ENCODE measurements at regions not wholly inside any gene's neighbourhood (a gene's known extent, or its start where the extent isn't known, plus 50 kb on each side); places are given as distances from the start of the nearest gene placed in this dataset.

DNA sequence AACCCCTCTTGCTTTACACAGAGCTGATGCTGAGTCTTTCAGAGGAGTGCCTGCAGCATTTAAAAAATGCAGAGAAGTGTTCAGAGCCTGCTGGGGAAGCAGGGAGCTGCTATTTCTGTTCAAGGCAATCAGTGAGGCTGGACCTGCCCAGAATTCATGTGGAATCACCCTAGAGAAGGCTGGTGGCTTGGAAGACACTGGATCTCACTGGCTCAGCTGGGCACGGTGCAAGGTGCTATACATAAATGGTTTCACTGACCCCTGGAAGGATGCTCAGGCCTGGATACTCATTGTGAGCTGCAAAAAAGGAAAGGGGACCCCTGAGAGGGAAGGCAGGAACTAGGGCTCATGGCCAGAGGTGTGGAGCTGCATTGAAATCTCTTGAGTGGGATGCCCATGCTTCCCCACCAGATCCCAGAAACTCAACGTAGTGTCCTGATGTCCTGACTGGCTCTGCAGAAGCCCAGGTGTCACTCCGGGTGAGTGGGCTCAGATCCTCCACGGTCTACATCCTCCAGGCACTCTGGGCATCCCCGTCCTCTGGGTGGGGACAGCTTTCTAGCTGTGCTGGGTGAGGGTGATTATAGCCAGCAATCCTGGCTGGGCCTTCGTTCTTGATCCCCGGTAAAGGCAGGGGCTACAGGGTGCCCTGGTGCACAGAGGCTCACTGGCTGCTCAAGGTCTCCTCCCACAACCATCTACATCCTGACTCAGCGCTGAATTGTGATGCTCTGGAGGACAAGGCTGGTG, 77.2 kb upstream of the TNS3 start:
- DNase-seq = no peak
- no peak overlapping the region for H3K4me2 ChIP-seq (replicated peaks; ENCODE audit: low read depth, low read length, poor library complexity, severe bottlenecking)
- H3K9me3 ChIP-seq (ENCODE audit: control extremely low read depth in 1 of 3, control insufficient read depth in 2 of 3, insufficient read depth in 1 of 3, low read length in 2 of 3) = no peaks in the 10 kb centered on the region
- H3K9ac ChIP-seq (ENCODE audit: low read length) = no peak overlapping the region
- H2AFZ ChIP-seq (ENCODE audit: insufficient read depth, low read depth, low read length, poor library complexity, severe bottlenecking) = no peak overlapping the region
- Mint-ChIP-seq H3K4me1 (peaks cover 19% of the 10 kb centered on the region), H3K4me3 (no peak overlapping the region), H3K27ac (no peak overlapping the region), H3K9me3 (ENCODE audit: insufficient read depth) (no peaks in the 10 kb centered on the region), H3K27me3 (no peaks in the 10 kb centered on the region)
- POLR2A ChIA-PET = no interaction called here
- ATAC-seq (ENCODE audit: low read depth) = no peak
- no peak overlapping the region for H3K4me3 ChIP-seq (ENCODE audit: control extremely low read depth in 1 of 5, extremely low read depth in 1 of 5, insufficient read depth in 1 of 5, low read depth in 2 of 5, low read length in 4 of 5)
- 93% methylated on average over 7 of the region's 8 CpGs for WGBS (ENCODE audit: insufficient coverage)
- peaks cover 7 to 12% of the 10 kb centered on the region in 2 donors for H3K4me1 ChIP-seq (ENCODE audit: control insufficient read depth in 2 of 2, insufficient read depth in 2 of 2, low read length in 2 of 2)
- H3K27me3 ChIP-seq (replicated peaks in 1 of 4; ENCODE audit: control extremely low read depth in 1 of 4, control insufficient read depth in 3 of 4, insufficient read depth in 4 of 4, low read length in 3 of 4) = no peaks in the 10 kb centered on the region
- H4K20me1 ChIP-seq (ENCODE audit: control insufficient read depth, insufficient read depth, low read length, poor library complexity, severe bottlenecking) = no peaks in the 10 kb centered on the region
- intact Hi-C loops (cut with micrococcal nuclease) = no loop called here
- H3K79me2 ChIP-seq (ENCODE audit: control insufficient read depth, insufficient read depth, low read length) = no peaks in the 10 kb centered on the region
- H3K36me3 ChIP-seq (replicated peaks in 1 of 2; ENCODE audit: control extremely low read depth in 1 of 2, control insufficient read depth in 1 of 2, extremely low read depth in 1 of 2, insufficient read depth in 2 of 2, low read length in 1 of 2) = no peaks in the 10 kb centered on the region
- no peak overlapping the region for H3K27ac ChIP-seq (ENCODE audit: low read length in 2 of 2)
- TF ChIP-seq, protein P1, sequence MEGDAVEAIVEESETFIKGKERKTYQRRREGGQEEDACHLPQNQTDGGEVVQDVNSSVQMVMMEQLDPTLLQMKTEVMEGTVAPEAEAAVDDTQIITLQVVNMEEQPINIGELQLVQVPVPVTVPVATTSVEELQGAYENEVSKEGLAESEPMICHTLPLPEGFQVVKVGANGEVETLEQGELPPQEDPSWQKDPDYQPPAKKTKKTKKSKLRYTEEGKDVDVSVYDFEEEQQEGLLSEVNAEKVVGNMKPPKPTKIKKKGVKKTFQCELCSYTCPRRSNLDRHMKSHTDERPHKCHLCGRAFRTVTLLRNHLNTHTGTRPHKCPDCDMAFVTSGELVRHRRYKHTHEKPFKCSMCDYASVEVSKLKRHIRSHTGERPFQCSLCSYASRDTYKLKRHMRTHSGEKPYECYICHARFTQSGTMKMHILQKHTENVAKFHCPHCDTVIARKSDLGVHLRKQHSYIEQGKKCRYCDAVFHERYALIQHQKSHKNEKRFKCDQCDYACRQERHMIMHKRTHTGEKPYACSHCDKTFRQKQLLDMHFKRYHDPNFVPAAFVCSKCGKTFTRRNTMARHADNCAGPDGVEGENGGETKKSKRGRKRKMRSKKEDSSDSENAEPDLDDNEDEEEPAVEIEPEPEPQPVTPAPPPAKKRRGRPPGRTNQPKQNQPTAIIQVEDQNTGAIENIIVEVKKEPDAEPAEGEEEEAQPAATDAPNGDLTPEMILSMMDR (IDR thresholded peaks at IDR 0.05) = no peak
- no peak for TF ChIP-seq EZH2 (IDR thresholded peaks at IDR 0.05; ENCODE audit: borderline replicate concordance, insufficient read depth, low read depth, low read length, poor library complexity, severe bottlenecking)
- CTCF ChIA-PET = interaction anchor here (1.7 kb wide), 1 partner anchor 12 kb away, joined by 5 read pairs; no protein-coding TSS in a partner anchor

DNA sequence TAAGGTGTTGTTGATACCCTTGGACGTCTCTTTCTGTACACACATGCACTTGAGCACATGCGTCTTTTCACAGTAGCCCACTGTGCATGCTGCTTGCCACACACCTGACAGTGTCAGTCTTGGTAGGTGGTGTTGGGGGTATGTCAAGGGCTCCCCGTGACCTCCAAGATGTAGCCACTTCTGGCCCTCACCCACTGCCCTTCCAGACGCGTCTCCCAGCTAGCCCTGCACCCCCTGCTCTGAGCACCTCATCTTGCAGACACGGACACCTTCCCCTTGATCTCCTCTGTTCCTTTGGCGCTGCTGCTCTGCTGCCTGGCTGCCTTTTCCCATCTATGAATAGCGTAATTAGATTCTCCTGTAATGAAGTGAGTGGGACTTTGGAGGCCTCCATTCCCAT, 75.2 kb upstream of the TNS3 start:
- no peak overlapping the region for H3K4me3 Mint-ChIP-seq
- Histone ChIP-seq H3K9ac (ENCODE audit: low read length) (no peak overlapping the region), H2AFZ (ENCODE audit: insufficient read depth, low read depth, low read length, poor library complexity, severe bottlenecking) (no peak overlapping the region), H3K9me3 (ENCODE audit: control extremely low read depth in 1 of 3, control insufficient read depth in 2 of 3, insufficient read depth in 1 of 3, low read length in 2 of 3) (no peaks in the 10 kb centered on the region), H3K4me2 (replicated peaks; ENCODE audit: low read depth, low read length, poor library complexity, severe bottlenecking) (no peak overlapping the region), H3K27me3 (replicated peaks in 1 of 4; ENCODE audit: control extremely low read depth in 1 of 4, control insufficient read depth in 3 of 4, insufficient read depth in 4 of 4, low read length in 3 of 4) (no peaks in the 10 kb centered on the region), H3K27ac (ENCODE audit: low read length in 2 of 2) (no peak overlapping the region), H4K20me1 (ENCODE audit: control insufficient read depth, insufficient read depth, low read length, poor library complexity, severe bottlenecking) (no peaks in the 10 kb centered on the region), H3K4me1 (ENCODE audit: control insufficient read depth in 2 of 2, insufficient read depth in 2 of 2, low read length in 2 of 2) (peaks cover 10 to 12% of the 10 kb centered on the region in 2 donors), H3K79me2 (ENCODE audit: control insufficient read depth, insufficient read depth, low read length) (no peaks in the 10 kb centered on the region), H3K4me3 (ENCODE audit: control extremely low read depth in 1 of 5, extremely low read depth in 1 of 5, insufficient read depth in 1 of 5, low read depth in 2 of 5, low read length in 4 of 5) (no peak overlapping the region), H3K36me3 (replicated peaks in 1 of 2; ENCODE audit: control extremely low read depth in 1 of 2, control insufficient read depth in 1 of 2, extremely low read depth in 1 of 2, insufficient read depth in 2 of 2, low read length in 1 of 2) (no peaks in the 10 kb centered on the region)
- no peak overlapping the region for H3K27ac Mint-ChIP-seq
- CTCF ChIA-PET = no interaction called here
- H3K9me3 Mint-ChIP-seq (ENCODE audit: insufficient read depth) = no peaks in the 10 kb centered on the region
- H3K4me1 Mint-ChIP-seq = peaks cover 32% of the 10 kb centered on the region
- POLR2A ChIA-PET = no interaction called here
- intact Hi-C loops (cut with micrococcal nuclease) = no loop called here
- DNase-seq (no peak), ATAC-seq (ENCODE audit: low read depth) (no peak)
- H3K27me3 Mint-ChIP-seq = no peaks in the 10 kb centered on the region
- WGBS (ENCODE audit: insufficient coverage) = 95% methylated on average over 6 of the region's 8 CpGs
- TF ChIP-seq EZH2 (IDR thresholded peaks at IDR 0.05; ENCODE audit: borderline replicate concordance, insufficient read depth, low read depth, low read length, poor library complexity, severe bottlenecking) = no peak
- TF ChIP-seq, protein P1 (IDR thresholded peaks at IDR 0.05) = no peak
